ENCODE measurements at regions not wholly inside any gene's neighbourhood (a gene's known extent, or its start where the extent isn't known, plus 50 kb on each side); places are given as distances from the start of the nearest gene placed in this dataset.

DNA sequence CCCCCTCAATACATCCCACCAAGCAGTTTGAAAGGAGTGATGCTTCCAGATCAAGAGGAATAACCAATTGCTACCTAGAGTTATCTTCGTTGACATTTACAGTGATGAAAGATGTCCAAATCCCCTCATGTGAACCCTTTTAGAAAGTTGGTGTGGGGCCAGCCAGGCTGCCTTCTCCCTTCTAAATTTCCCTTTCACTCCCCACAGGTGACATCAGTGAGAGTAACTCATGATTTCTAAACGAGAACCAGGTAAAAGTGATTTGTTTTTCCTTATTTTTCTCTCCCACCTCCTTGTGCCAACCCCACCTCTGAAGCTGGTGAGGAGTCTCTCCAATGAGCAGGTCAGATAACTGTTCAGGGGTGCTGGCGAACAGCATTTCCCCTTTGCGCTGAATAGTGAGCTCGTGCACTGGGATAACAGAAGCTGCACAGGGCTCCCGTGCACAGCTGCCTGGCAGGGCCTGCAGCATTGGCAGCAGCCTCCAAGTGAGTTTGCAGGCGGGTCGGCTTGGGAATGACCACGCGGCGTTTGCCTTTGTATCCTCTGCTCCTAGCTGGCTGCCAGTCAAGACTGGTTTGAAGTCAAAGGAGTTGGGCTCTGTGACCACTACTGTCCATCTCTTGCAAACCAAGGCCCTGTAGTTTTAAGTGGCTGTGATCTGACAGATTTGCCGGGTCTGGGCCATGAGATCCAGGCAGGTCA, 70.2 kb upstream of the CORO2B start:
- Histone ChIP-seq H2AFZ (no peak overlapping the region), H3K9me2 (ENCODE audit: insufficient read depth) (no peaks in the 10 kb centered on the region), H3K27ac (no peak overlapping the region), H3K4me1 (replicated peaks; ENCODE audit: insufficient read depth) (no peaks in the 10 kb centered on the region), H3K9me3 (ENCODE audit: insufficient read depth, low read depth) (no peaks in the 10 kb centered on the region), H3K4me3 (no peak overlapping the region), H3F3A (ENCODE audit: insufficient read depth, low read depth) (no peaks in the 10 kb centered on the region), H3K4me2 (no peak overlapping the region), H3K27me3 (ENCODE audit: insufficient read depth, low read depth) (peaks cover 9% of the 10 kb centered on the region), H3K79me2 (ENCODE audit: low read depth) (no peaks in the 10 kb centered on the region), H4K20me1 (ENCODE audit: insufficient read depth) (no peaks in the 10 kb centered on the region), H3K36me3 (ENCODE audit: low read depth) (no peaks in the 10 kb centered on the region)
- no peak for TF ChIP-seq EZH2 (IDR thresholded peaks at IDR 0.05; ENCODE audit: low read depth)
- TF ChIP-seq, protein P1, sequence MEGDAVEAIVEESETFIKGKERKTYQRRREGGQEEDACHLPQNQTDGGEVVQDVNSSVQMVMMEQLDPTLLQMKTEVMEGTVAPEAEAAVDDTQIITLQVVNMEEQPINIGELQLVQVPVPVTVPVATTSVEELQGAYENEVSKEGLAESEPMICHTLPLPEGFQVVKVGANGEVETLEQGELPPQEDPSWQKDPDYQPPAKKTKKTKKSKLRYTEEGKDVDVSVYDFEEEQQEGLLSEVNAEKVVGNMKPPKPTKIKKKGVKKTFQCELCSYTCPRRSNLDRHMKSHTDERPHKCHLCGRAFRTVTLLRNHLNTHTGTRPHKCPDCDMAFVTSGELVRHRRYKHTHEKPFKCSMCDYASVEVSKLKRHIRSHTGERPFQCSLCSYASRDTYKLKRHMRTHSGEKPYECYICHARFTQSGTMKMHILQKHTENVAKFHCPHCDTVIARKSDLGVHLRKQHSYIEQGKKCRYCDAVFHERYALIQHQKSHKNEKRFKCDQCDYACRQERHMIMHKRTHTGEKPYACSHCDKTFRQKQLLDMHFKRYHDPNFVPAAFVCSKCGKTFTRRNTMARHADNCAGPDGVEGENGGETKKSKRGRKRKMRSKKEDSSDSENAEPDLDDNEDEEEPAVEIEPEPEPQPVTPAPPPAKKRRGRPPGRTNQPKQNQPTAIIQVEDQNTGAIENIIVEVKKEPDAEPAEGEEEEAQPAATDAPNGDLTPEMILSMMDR (conservative IDR thresholded peaks at IDR 0.05): no peak
- BruUV-seq (replicated peaks): no TSS peak
- intact Hi-C loops (cut with micrococcal nuclease; ENCODE audit: unreplicated experiment): no loop called here
- POLR2A ChIA-PET (ENCODE audit: unreplicated experiment): interaction anchor here (1.0 kb wide), 1 partner anchor 964 kb away, joined by 3 read pairs; no protein-coding TSS in a partner anchor
- CTCF ChIA-PET: no interaction called here
- no peak for DNase-seq

DNA sequence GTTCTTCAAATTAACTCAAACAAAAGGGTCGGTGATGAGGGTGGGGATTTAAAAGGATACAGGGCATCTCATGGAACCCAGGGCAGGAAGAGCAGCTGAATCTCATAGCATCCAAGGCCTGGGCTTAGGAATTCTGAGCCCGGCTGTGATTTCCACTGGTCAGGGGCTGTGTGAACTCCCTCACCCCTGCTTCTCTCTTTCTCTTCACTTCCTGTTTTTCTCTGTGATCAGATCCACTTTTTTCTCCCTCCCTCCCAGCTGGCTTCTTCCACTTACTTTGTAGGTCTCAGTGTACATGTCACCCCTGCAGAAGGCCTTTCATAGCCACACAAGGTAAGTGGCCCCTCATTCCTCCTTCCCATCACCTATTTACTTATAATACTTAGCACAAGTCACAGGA, 68.2 kb upstream of the CORO2B start:
- BruUV-seq (replicated peaks): no TSS peak
- POLR2A ChIA-PET (ENCODE audit: unreplicated experiment): no interaction called here

DNA sequence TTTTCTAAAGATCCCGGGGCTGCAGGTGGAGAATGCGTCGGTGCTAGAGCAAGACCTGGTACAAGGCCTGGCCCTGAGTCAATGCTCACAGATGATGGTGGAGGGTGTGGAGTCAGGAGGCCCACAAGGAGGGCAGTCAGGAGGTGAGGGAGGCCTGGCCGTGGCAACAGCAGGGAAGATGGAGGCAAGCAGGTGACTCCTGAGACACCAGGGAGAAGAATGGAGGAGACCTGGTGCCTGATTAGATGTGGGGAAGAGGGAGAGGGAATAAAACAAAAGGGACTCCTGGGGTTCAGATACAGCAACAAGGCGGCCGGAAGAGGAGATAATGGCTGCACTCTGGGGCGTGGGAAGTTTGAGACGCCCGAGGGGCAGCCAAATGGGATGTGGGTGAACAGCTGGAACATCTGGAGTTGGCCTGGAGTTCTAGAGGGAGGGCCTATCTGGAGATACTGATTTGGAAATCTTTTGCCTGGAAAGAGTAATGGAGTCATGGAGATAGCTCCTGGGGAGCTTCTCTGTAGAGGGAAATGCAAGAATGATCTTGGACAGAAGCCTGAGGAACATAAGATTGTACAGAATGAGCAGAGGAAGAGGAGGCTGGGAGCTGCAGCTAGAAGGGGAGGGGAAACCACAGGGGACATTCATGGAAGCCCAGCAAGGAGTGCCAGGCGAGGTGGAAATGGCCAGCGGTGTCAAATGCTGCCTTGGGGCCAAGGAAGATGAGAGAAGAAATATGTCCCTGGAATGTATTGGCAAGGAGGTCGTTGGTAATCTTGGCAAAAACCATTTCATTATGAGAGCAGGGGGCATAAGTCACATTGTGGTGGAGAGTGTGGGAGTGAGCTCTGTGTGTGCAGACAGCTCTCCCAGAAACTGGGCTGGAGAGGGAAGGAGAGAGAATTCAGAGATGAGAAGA, 67.5 kb upstream of the CORO2B start:
- Histone ChIP-seq H3K36me3 (ENCODE audit: low read depth) (no peaks in the 10 kb centered on the region), H3K4me1 (replicated peaks; ENCODE audit: insufficient read depth) (no peaks in the 10 kb centered on the region), H3K27ac (no peak overlapping the region), H3K9me2 (ENCODE audit: insufficient read depth) (no peaks in the 10 kb centered on the region), H3K79me2 (ENCODE audit: low read depth) (no peaks in the 10 kb centered on the region), H4K20me1 (ENCODE audit: insufficient read depth) (no peaks in the 10 kb centered on the region), H2AFZ (no peak overlapping the region), H3K4me3 (no peak overlapping the region), H3K27me3 (ENCODE audit: insufficient read depth, low read depth) (peaks cover 9% of the 10 kb centered on the region), H3F3A (ENCODE audit: insufficient read depth, low read depth) (no peaks in the 10 kb centered on the region), H3K4me2 (no peak overlapping the region), H3K9me3 (ENCODE audit: insufficient read depth, low read depth) (no peaks in the 10 kb centered on the region)
- intact Hi-C loops (cut with micrococcal nuclease; ENCODE audit: unreplicated experiment): no loop called here
- BruUV-seq (replicated peaks): no TSS peak
- POLR2A ChIA-PET (ENCODE audit: unreplicated experiment): no interaction called here
- peak in 1 of 2 experiments; percentile 30 for DNase-seq
- CTCF ChIA-PET: interaction anchor here (0.5 kb wide), 1 partner anchor 815 kb away, joined by 12 read pairs; no protein-coding TSS in a partner anchor
- TF ChIP-seq, protein P1 (conservative IDR thresholded peaks at IDR 0.05): no peak
- TF ChIP-seq EZH2 (IDR thresholded peaks at IDR 0.05; ENCODE audit: low read depth): no peak

More for the DNA sequence above, 68.2 kb upstream of the CORO2B start:
- no peaks in the 10 kb centered on the region for H3K4me1 ChIP-seq (replicated peaks; ENCODE audit: insufficient read depth)
- H4K20me1 ChIP-seq (ENCODE audit: insufficient read depth): no peaks in the 10 kb centered on the region
- H3F3A ChIP-seq (ENCODE audit: insufficient read depth, low read depth): no peaks in the 10 kb centered on the region
- H3K27me3 ChIP-seq (ENCODE audit: insufficient read depth, low read depth): peaks cover 9% of the 10 kb centered on the region
- DNase-seq: no peak
- H3K36me3 ChIP-seq (ENCODE audit: low read depth): no peaks in the 10 kb centered on the region
- H3K4me2 ChIP-seq: no peak overlapping the region
- H3K79me2 ChIP-seq (ENCODE audit: low read depth): no peaks in the 10 kb centered on the region
- TF ChIP-seq EZH2 (IDR thresholded peaks at IDR 0.05; ENCODE audit: low read depth): no peak
- TF ChIP-seq, protein P1 (conservative IDR thresholded peaks at IDR 0.05): no peak
- no peaks in the 10 kb centered on the region for H3K9me3 ChIP-seq (ENCODE audit: insufficient read depth, low read depth)
- CTCF ChIA-PET: no interaction called here
- no peak overlapping the region for H3K27ac ChIP-seq
- no peak overlapping the region for H2AFZ ChIP-seq
- H3K9me2 ChIP-seq (ENCODE audit: insufficient read depth): no peaks in the 10 kb centered on the region
- intact Hi-C loops (cut with micrococcal nuclease; ENCODE audit: unreplicated experiment): no loop called here
- H3K4me3 ChIP-seq: no peak overlapping the region

Data from PC-9 (cell line).